Neutrophil (primary cell): ENCODE measurements at regions not wholly inside any gene's neighbourhood (a gene's known extent, or its start where the extent isn't known, plus 50 kb on each side); places are given as distances from the start of the nearest gene placed in this dataset.

ENCODE experiments used
- H3K27ac ChIP-seq: fragments of 200-600 bp; sonication (generic); 2 replicates; pipeline ENCODE4 v1.5.1; 2016; ENCODE audit warnings: mild to moderate bottlenecking, moderate library complexity
- H3K27me3 ChIP-seq: fragments of 200-600 bp; sonication (generic); 2 replicates; pipeline ENCODE4 v1.6.0; 2016; ENCODE audit warnings: mild to moderate bottlenecking
- H3K36me3 ChIP-seq: fragments of 200-600 bp; sonication (generic); 2 replicates; pipeline ENCODE4 v1.5.1; 2017
- H3K4me1 ChIP-seq, 2 experiments: fragments of 200-600 bp in 1 of 2; sonication (generic) in 1 of 2; 1 replicate in 1 of 2; 2 replicates in 1 of 2; pipeline versions ENCODE4 v1.5.1 to v1.6.1; 2013 to 2016; ENCODE audit warnings: low read depth in 1 of 2, low read length in 1 of 2, mild to moderate bottlenecking in 1 of 2, moderate library complexity in 1 of 2; ENCODE audit not compliant: control insufficient read depth in 1 of 2, insufficient read depth in 1 of 2
- H3K4me3 ChIP-seq, 2 experiments: fragments of 200-600 bp in 1 of 2; sonication (generic) in 1 of 2; 1 replicate in 1 of 2; 2 replicates in 1 of 2; pipeline ENCODE4 v1.5.1; 2013 to 2016; ENCODE audit warnings: low read depth in 1 of 2, low read length in 1 of 2, mild to moderate bottlenecking in 1 of 2, moderate library complexity in 1 of 2
- H3K9me3 ChIP-seq: fragments of 200-600 bp; sonication (generic); 2 replicates; pipeline ENCODE4 v1.5.1; 2016
- CTCF ChIP-seq: fragments of 200-600 bp; sonication (generic); IDR thresholded peaks from 2 replicates; pipeline ENCODE4 v1.5.1; 2016; ENCODE audit warnings: antibody characterized with exemption

GRCh38 chr2:199163613-199164458, 293.9 kb downstream of the SATB2 start:
- Histone ChIP-seq H3K4me3 (no peak overlapping the region), H3K36me3 (no peaks in the 10 kb centered on the region), H3K27ac (no peak overlapping the region), H3K9me3 (no peaks in the 10 kb centered on the region), H3K4me1 (no peaks in the 10 kb centered on the region), H3K27me3 (no peaks in the 10 kb centered on the region)
- TF ChIP-seq CTCF = no peak

- H3K4me1 ChIP-seq = no peaks in the 10 kb centered on the region
- H3K27ac ChIP-seq = no peak overlapping the region
- H3K9me3 ChIP-seq = no peaks in the 10 kb centered on the region
- TF ChIP-seq CTCF = no peak
- H3K4me3 ChIP-seq = no peak overlapping the region
- no peaks in the 10 kb centered on the region for H3K36me3 ChIP-seq
- H3K27me3 ChIP-seq = no peaks in the 10 kb centered on the region
Observed at GRCh38 chr2:199160677-199161465, 296.9 kb downstream of the SATB2 start.

GRCh38 chr2:199160081-199160480, 297.7 kb downstream of the SATB2 start:
- no peak overlapping the region for H3K27ac ChIP-seq
- TF ChIP-seq CTCF = no peak
- no peaks in the 10 kb centered on the region for H3K9me3 ChIP-seq
- no peak overlapping the region for H3K4me3 ChIP-seq
- H3K4me1 ChIP-seq = no peaks in the 10 kb centered on the region
- no peaks in the 10 kb centered on the region for H3K36me3 ChIP-seq
- no peaks in the 10 kb centered on the region for H3K27me3 ChIP-seq

GRCh38 chr2:199148076-199148845, 309.5 kb downstream of the SATB2 start:
- no peak overlapping the region for H3K27ac ChIP-seq
- no peaks in the 10 kb centered on the region for H3K36me3 ChIP-seq
- no peaks in the 10 kb centered on the region for H3K27me3 ChIP-seq
- TF ChIP-seq CTCF = no peak
- H3K4me1 ChIP-seq = no peaks in the 10 kb centered on the region
- H3K4me3 ChIP-seq = no peak overlapping the region
- no peaks in the 10 kb centered on the region for H3K9me3 ChIP-seq

- TF ChIP-seq CTCF = no peak
- Histone ChIP-seq H3K9me3 (no peaks in the 10 kb centered on the region), H3K27me3 (no peaks in the 10 kb centered on the region), H3K4me3 (no peak overlapping the region), H3K4me1 (no peaks in the 10 kb centered on the region), H3K27ac (no peak overlapping the region), H3K36me3 (no peaks in the 10 kb centered on the region)
Observed at GRCh38 chr2:199147216-199147615, 310.5 kb downstream of the SATB2 start.
